GM19397 (cell line): ENCODE measurements at regions not wholly inside any gene's neighbourhood (a gene's known extent, or its start where the extent isn't known, plus 50 kb on each side); places are given as distances from the start of the nearest gene placed in this dataset.
"Not testable (repeated sequence)": the region's sequence is repeated elsewhere in the genome, so short reads cannot be mapped to it uniquely, and the experiment has no call there.

Source experiments
- ATAC-seq: cut with Tn5 transposase; IDR thresholded peaks from one replicate; pipeline ENCODE4 v1.9.1; 2021; ENCODE audit warnings: mild to moderate bottlenecking, moderate library complexity; ENCODE audit not compliant: unreplicated experiment

DNA sequence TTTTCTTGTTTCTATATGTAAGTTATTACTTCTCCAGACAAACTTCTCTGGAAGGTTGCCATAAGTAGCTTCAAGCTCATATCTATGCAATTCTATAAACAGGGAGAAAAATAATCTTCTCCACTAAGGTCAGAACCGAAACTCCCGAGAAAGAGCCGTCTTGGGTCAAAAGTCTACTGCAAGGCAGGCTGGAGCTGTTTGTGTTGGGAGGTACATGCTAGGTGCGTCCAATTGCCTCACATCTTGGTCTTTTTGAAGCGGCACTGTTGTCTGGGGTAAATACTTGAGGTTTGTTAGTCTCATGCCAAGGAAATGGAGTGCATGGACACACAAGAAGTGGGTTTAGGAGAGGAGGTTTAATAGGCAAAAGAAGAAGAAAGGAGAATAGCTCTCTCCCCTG is 674.7 kb upstream of the TMEM132C start:
- ATAC-seq: no peak

- ATAC-seq: no peak
Observed at GRCh38 chr12:127594351-127594970, 672.5 kb upstream of the TMEM132C start.

- ATAC-seq: no peak
Observed at GRCh38 chr12:127595506-127595905, 671.5 kb upstream of the TMEM132C start.

GRCh38 chr12:127596891-127597290 is 670.1 kb upstream of the TMEM132C start:
- no peak for ATAC-seq

GRCh38 chr12:127599436-127599835 is 667.5 kb upstream of the TMEM132C start:
- no peak for ATAC-seq

DNA sequence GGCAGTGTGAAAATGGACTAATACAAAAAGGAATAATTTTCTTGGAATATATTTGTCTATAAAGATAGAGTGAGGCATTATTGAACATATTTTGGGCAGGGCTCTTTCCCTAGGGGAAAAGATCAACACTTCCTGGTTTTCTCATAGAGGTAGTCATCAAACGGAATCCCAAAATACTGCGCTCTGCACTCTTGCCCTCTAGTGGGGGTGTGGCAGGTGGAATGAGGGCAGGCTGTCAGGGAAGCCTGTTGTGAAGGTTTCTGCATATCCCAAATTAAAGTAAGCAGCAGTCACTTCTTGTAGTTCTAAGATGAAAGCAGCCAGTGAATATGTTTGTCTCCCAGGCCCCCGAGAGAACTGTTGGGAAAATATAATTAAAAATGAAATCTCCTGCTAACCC is 666.8 kb upstream of the TMEM132C start:
- no peak for ATAC-seq

DNA sequence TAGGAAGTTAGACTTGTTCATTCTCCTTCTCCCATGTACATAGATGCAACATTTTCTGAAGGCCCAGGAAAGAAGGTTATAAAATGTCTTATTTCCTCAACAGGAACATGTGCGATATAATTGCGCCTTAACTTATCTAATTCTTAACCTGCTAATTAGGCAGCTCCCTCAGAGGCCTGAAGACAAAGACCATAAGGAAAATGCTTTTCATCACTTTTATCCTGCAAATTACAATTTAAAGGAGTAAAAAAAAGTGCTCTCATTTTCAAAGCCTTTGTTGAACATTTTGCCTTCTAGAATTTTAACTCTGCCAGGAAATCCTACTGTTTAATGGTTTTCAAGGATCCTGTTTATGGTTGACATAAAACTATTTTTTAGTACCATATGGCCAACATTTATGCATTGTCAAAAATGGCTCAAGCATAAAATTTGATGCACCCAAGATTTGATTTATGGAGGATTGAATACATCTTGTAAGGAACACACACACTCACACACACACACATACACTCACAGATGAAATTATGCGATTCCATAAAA is 660.4 kb upstream of the TMEM132C start:
- ATAC-seq: no peak

GRCh38 chr12:127607146-127607725 is 659.7 kb upstream of the TMEM132C start:
- no peak for ATAC-seq

DNA sequence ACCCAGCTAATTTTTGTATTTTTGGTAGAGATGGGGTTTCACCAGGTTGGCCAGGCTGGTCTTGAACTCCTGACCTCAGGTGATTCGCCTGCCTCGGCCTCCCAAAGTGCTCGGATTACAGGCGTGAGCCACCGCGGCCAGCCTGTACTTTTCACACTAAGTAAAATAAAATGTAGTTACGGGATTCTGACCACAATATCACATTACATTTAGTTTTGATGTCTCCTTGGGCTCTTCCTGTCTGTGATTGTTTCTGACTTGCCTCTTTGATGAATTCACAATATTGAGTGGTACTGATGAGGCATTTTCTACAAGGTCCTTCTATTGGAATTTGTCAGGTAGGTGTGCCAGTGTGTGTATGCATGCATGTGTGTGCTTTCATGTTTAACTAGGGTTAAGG is 658.6 kb upstream of the TMEM132C start:
- ATAC-seq: not testable (repeated sequence)

DNA sequence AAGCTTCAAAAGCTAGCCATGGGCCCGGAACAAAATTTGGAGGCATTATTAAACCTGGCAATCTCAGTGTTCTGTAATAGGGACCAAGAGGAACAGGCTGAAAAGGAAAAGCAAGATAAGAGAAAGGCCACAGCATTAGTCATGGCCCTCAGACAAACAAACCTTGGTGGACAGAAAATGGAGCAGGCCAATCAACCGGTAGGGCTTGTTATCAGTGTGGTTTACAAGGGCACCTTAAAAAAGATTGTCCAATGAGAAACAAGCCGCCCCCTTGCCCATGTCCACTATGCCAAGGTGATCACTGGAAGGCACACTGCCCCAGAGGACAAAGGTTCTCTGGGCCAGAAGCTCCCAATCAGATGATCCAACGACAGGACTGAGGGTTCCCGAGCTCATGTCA is 653.9 kb upstream of the TMEM132C start:
- no peak for ATAC-seq

DNA sequence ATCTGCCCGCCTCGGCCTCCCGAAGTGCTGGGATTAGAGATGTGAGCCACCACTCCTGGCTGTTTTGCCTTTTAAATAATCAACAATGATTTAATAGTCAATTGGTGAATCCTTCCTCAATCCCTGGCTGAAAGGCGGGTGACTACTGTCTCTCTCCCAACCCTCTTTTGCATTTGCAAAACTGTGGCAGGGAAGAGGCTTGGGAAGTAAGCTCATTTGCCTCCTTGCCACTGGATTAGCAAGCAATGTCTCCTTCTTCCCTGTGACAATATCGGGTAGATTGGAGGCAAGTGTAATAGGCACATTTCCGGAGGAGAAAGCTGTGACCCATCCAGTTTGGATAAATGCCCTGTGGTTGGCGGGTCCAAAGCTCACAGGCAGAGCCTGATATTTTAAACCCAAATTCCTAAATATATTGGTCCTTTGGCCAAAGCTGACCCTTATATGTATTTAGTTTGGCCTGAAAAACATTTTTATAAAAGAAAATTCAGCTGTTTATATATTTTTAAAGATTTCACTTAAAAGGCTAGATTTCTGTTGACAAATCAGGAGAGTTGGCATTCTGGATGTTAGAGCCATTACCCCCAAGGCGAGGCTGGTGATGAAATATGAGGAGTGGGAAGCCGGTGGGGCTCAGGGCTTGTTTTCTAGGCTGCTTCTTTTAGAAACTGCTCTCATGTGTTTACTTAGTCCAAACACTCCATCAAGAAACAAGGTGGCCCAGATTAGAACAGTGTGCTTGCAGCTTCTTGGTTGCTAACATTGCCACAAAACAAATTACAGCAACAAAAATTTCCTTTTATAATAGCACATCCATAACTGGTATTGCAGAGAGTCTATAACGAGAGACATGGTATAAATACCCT is 646.9 kb upstream of the TMEM132C start:
- ATAC-seq: no peak

- no peak for ATAC-seq
Observed at GRCh38 chr12:127620735-127621355, 646.1 kb upstream of the TMEM132C start.

DNA sequence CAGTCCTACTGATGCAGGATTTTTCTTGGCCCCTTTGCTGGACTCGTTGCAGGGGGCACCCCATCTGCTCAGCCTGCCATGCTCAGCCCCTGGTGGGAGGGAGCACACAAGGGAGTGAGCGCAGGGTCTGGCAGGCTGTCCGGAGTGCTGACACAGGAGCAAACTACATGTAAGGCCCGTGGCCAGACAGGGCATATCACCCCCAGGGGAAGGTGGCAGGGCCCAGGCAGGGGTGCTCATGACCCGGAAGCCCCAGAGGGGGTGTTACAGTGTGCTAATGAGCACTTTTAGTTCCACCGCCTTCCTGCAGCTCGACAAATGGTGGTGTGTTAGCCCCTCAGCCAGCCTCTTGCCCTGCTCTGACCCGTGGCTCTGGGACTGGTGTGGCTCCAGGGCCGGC is 645.6 kb upstream of the TMEM132C start:
- no peak for ATAC-seq

DNA sequence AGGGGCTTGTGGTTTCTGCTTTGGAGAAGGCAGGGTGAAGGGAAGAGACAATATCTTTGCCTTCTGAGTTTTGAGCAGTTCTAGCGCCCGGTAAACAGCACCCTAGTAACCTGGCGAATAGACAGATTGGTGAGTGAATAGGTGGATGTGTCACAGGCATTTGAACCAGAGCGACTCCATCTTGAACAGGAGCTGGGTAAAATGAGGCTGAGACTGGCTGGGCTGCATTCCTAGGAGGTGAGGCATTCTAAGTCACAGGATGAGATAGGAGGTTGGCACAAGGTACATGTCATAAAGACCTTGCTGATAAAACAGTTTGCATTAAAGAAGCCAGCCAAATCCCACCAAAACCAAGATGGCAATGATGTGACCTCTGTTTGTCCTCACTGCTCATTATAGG is 643.6 kb upstream of the TMEM132C start:
- ATAC-seq: no peak

- ATAC-seq: no peak
Observed at GRCh38 chr12:127625176-127625771, 641.7 kb upstream of the TMEM132C start.

GRCh38 chr12:127628645-127629044 is 638.3 kb upstream of the TMEM132C start:
- no peak for ATAC-seq

- no peak for ATAC-seq
Observed at GRCh38 chr12:127629066-127629820, 637.7 kb upstream of the TMEM132C start.

DNA sequence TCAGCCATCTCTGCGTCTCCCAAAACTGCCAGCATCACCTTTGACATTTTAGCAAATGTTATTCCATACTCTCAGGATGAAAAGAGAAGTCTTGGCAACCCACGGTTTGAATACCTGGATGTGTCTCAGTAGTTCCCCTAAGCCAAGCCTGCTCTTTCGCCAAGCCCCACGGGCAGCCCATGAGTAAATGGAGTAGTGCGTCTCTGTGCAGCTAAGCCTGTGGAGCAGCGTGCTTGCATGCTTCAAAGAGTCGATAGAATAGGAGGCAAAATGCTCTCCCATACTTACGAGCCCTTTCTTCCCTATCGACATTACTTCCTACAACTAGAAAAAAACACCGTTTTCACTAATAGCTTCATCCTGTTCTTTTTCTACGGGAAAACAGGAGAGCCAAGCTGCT is 634.5 kb upstream of the TMEM132C start:
- ATAC-seq: no peak

GRCh38 chr12:127635838-127636237 is 631.1 kb upstream of the TMEM132C start:
- no peak for ATAC-seq

DNA sequence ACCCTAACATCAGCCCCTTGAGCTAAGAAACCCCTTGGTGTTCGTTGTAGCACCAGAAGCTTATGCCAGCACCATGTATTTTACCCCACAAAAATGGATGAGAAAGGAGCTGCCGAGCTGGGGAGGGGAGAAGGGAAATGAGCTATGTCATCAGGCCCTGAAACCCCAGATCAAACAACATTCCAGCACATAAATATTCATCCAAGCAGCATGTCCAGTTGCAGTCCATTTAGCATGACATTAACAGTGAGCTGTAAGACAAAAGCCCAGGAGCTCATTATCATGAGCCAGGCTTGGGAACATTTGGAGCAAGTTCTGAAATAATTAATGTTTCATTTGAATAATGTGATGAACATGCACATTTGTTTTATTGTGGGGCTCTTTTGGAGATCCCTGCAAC is 630.1 kb upstream of the TMEM132C start:
- no peak for ATAC-seq
